Activated CD8-positive, alpha-beta T cell treated with anti-CD3 and anti-CD28 coated beads, Interleukin-2, amount 10 ng/mL, durations not matched to agents 7 days and 5 days (primary cell): ENCODE measurements at regions not wholly inside any gene's neighbourhood (a gene's known extent, or its start where the extent isn't known, plus 50 kb on each side); places are given as distances from the start of the nearest gene placed in this dataset.

Experiments
- ATAC-seq: fragments of 150-1000 bp; cut with Tn5 transposase; one replicate; pipeline ENCODE4 v1.10.0; 2021; ENCODE audit warnings: moderate library complexity
- CTCF ChIA-PET: fragments of 350-600 bp; sonication (Branson Sonifier 250); formaldehyde crosslinking; loops from one replicate; lab custom pipeline; 2021; ENCODE audit warnings: antibody characterized with exemption; lab: Charles Lee
- POLR2A ChIA-PET: fragments of 350-600 bp; sonication (Branson Sonifier 250); formaldehyde crosslinking; loops from one replicate; lab custom pipeline; 2021; ENCODE audit warnings: antibody characterized with exemption; lab: Charles Lee
- DNase-seq: peaks from one replicate; pipeline ENCODE4 v3.0.0-alpha.2; 2020
- H3K27ac Mint-ChIP-seq: one replicate; pipeline ENCODE4 v1.8.0; 2021; ENCODE audit warnings: mild to moderate bottlenecking, mixed read lengths
- H3K27me3 Mint-ChIP-seq: one replicate; pipeline ENCODE4 v1.8.0; 2021; ENCODE audit warnings: low read depth, mixed read lengths
- H3K36me3 Mint-ChIP-seq: one replicate; pipeline ENCODE4 v1.8.0; 2021; ENCODE audit warnings: low read depth, mixed read lengths
- H3K4me1 Mint-ChIP-seq: one replicate; pipeline ENCODE4 v1.8.0; 2021; ENCODE audit warnings: low read depth, mixed read lengths
- H3K4me3 Mint-ChIP-seq: one replicate; pipeline ENCODE4 v1.8.0; 2021; ENCODE audit warnings: mild to moderate bottlenecking, mixed read lengths
- H3K9me3 Mint-ChIP-seq: one replicate; pipeline ENCODE4 v1.8.0; 2022; ENCODE audit warnings: mixed read lengths; ENCODE audit not compliant: insufficient read depth

- H3K27ac Mint-ChIP-seq: no peak overlapping the region
- no peaks in the 10 kb centered on the region for H3K36me3 Mint-ChIP-seq
- CTCF ChIA-PET: no interaction called here
- H3K4me1 Mint-ChIP-seq: no peaks in the 10 kb centered on the region
- POLR2A ChIA-PET: no interaction called here
- H3K27me3 Mint-ChIP-seq: no peaks in the 10 kb centered on the region
- DNase-seq (no peak), ATAC-seq (no peak)
- peaks cover 6% of the 10 kb centered on the region for H3K9me3 Mint-ChIP-seq
- H3K4me3 Mint-ChIP-seq: no peak overlapping the region
These were observed 260.5 kb downstream of the CCDC85A start for GRCh38 chr2:56444339-56444738.

GRCh38 chr2:56448403-56449001, 264.7 kb downstream of the CCDC85A start:
- ChIA-PET CTCF (no interaction called here), POLR2A (no interaction called here)
- Mint-ChIP-seq H3K4me3 (no peak overlapping the region), H3K36me3 (no peaks in the 10 kb centered on the region), H3K27ac (no peak overlapping the region), H3K27me3 (no peaks in the 10 kb centered on the region), H3K9me3 (peaks cover 6% of the 10 kb centered on the region), H3K4me1 (no peaks in the 10 kb centered on the region)
- ATAC-seq (no peak), DNase-seq (no peak)

GRCh38 chr2:56449002-56449431, 265.2 kb downstream of the CCDC85A start:
- no peaks in the 10 kb centered on the region for H3K36me3 Mint-ChIP-seq
- ATAC-seq (no peak), DNase-seq (no peak)
- H3K9me3 Mint-ChIP-seq: peaks cover 6% of the 10 kb centered on the region
- H3K27ac Mint-ChIP-seq: no peak overlapping the region
- no peaks in the 10 kb centered on the region for H3K27me3 Mint-ChIP-seq
- POLR2A ChIA-PET: no interaction called here
- H3K4me3 Mint-ChIP-seq: no peak overlapping the region
- CTCF ChIA-PET: no interaction called here
- no peaks in the 10 kb centered on the region for H3K4me1 Mint-ChIP-seq

- CTCF ChIA-PET: no interaction called here
- ATAC-seq: no peak
- no peaks in the 10 kb centered on the region for H3K27me3 Mint-ChIP-seq
- H3K36me3 Mint-ChIP-seq: no peaks in the 10 kb centered on the region
- no peaks in the 10 kb centered on the region for H3K4me1 Mint-ChIP-seq
- POLR2A ChIA-PET: no interaction called here
- H3K9me3 Mint-ChIP-seq: peaks cover 6% of the 10 kb centered on the region
- H3K4me3 Mint-ChIP-seq: no peak overlapping the region
- no peak for DNase-seq
- H3K27ac Mint-ChIP-seq: no peak overlapping the region
These were observed 265.7 kb downstream of the CCDC85A start for GRCh38 chr2:56449449-56449860.

- Mint-ChIP-seq H3K4me3 (no peak overlapping the region), H3K27me3 (no peaks in the 10 kb centered on the region), H3K27ac (no peak overlapping the region), H3K36me3 (no peaks in the 10 kb centered on the region), H3K9me3 (peaks cover 6% of the 10 kb centered on the region), H3K4me1 (no peaks in the 10 kb centered on the region)
- ATAC-seq (no peak), DNase-seq (no peak)
- ChIA-PET POLR2A (no interaction called here), CTCF (no interaction called here)
These were observed 266.3 kb downstream of the CCDC85A start for GRCh38 chr2:56450047-56450446.

- no peaks in the 10 kb centered on the region for H3K36me3 Mint-ChIP-seq
- no peaks in the 10 kb centered on the region for H3K4me1 Mint-ChIP-seq
- DNase-seq (no peak), ATAC-seq (no peak)
- no peak overlapping the region for H3K4me3 Mint-ChIP-seq
- H3K27ac Mint-ChIP-seq: no peak overlapping the region
- H3K27me3 Mint-ChIP-seq: no peaks in the 10 kb centered on the region
- H3K9me3 Mint-ChIP-seq: peaks cover 6% of the 10 kb centered on the region
- CTCF ChIA-PET: no interaction called here
- POLR2A ChIA-PET: no interaction called here
These were observed 267.0 kb downstream of the CCDC85A start for GRCh38 chr2:56450772-56451171.

GRCh38 chr2:56455642-56456041, 271.9 kb downstream of the CCDC85A start:
- no peak overlapping the region for H3K27ac Mint-ChIP-seq
- DNase-seq (no peak), ATAC-seq (no peak)
- H3K4me1 Mint-ChIP-seq: no peaks in the 10 kb centered on the region
- ChIA-PET CTCF (no interaction called here), POLR2A (no interaction called here)
- H3K36me3 Mint-ChIP-seq: no peaks in the 10 kb centered on the region
- H3K9me3 Mint-ChIP-seq: no peaks in the 10 kb centered on the region
- no peak overlapping the region for H3K4me3 Mint-ChIP-seq
- no peaks in the 10 kb centered on the region for H3K27me3 Mint-ChIP-seq

- POLR2A ChIA-PET: interaction anchor here (0.6 kb wide), 1 partner anchor 179 kb away, joined by 3 read pairs; no protein-coding TSS in a partner anchor
- Mint-ChIP-seq H3K4me3 (no peak overlapping the region), H3K9me3 (no peaks in the 10 kb centered on the region), H3K27ac (no peak overlapping the region), H3K27me3 (no peaks in the 10 kb centered on the region), H3K4me1 (no peaks in the 10 kb centered on the region), H3K36me3 (no peaks in the 10 kb centered on the region)
- ATAC-seq: no peak
- CTCF ChIA-PET: no interaction called here
- no peak for DNase-seq
These were observed 273.0 kb downstream of the CCDC85A start for GRCh38 chr2:56456791-56457190.

- POLR2A ChIA-PET: no interaction called here
- ATAC-seq: no peak
- no peaks in the 10 kb centered on the region for H3K4me1 Mint-ChIP-seq
- no peak overlapping the region for H3K4me3 Mint-ChIP-seq
- no peak overlapping the region for H3K27ac Mint-ChIP-seq
- no peaks in the 10 kb centered on the region for H3K36me3 Mint-ChIP-seq
- no peaks in the 10 kb centered on the region for H3K27me3 Mint-ChIP-seq
- CTCF ChIA-PET: no interaction called here
- no peak for DNase-seq
- H3K9me3 Mint-ChIP-seq: peaks cover 9% of the 10 kb centered on the region
These were observed 276.7 kb downstream of the CCDC85A start for GRCh38 chr2:56460508-56460907.

GRCh38 chr2:56464066-56464465, 280.3 kb downstream of the CCDC85A start:
- DNase-seq (no peak), ATAC-seq (no peak)
- H3K9me3 Mint-ChIP-seq: peaks cover 9% of the 10 kb centered on the region
- no peaks in the 10 kb centered on the region for H3K27me3 Mint-ChIP-seq
- H3K4me1 Mint-ChIP-seq: no peaks in the 10 kb centered on the region
- H3K4me3 Mint-ChIP-seq: no peak overlapping the region
- ChIA-PET CTCF (no interaction called here), POLR2A (no interaction called here)
- no peak overlapping the region for H3K27ac Mint-ChIP-seq
- H3K36me3 Mint-ChIP-seq: no peaks in the 10 kb centered on the region

- H3K27ac Mint-ChIP-seq: no peak overlapping the region
- CTCF ChIA-PET: no interaction called here
These were observed 280.8 kb downstream of the CCDC85A start for GRCh38 chr2:56464613-56465012.

GRCh38 chr2:56465491-56465890, 281.7 kb downstream of the CCDC85A start:
- H3K4me3 Mint-ChIP-seq: no peak overlapping the region
- DNase-seq (no peak), ATAC-seq (no peak)
- no peak overlapping the region for H3K27ac Mint-ChIP-seq
- H3K9me3 Mint-ChIP-seq: peaks cover 9% of the 10 kb centered on the region
- no peaks in the 10 kb centered on the region for H3K36me3 Mint-ChIP-seq
- no peaks in the 10 kb centered on the region for H3K4me1 Mint-ChIP-seq
- CTCF ChIA-PET: no interaction called here
- H3K27me3 Mint-ChIP-seq: no peaks in the 10 kb centered on the region
- POLR2A ChIA-PET: no interaction called here

More at GRCh38 chr2:56464613-56465012, 280.8 kb downstream of the CCDC85A start:
- POLR2A ChIA-PET: no interaction called here
- Mint-ChIP-seq H3K4me1 (no peaks in the 10 kb centered on the region), H3K4me3 (no peak overlapping the region), H3K36me3 (no peaks in the 10 kb centered on the region), H3K9me3 (peaks cover 9% of the 10 kb centered on the region), H3K27me3 (no peaks in the 10 kb centered on the region)
- ATAC-seq (no peak), DNase-seq (no peak)

- DNase-seq: no peak
- Mint-ChIP-seq H3K4me3 (no peak overlapping the region), H3K27ac (no peak overlapping the region), H3K27me3 (no peaks in the 10 kb centered on the region), H3K36me3 (no peaks in the 10 kb centered on the region), H3K4me1 (no peaks in the 10 kb centered on the region), H3K9me3 (peaks cover 8% of the 10 kb centered on the region)
- ChIA-PET POLR2A (no interaction called here), CTCF (no interaction called here)
- ATAC-seq: no peak
These were observed 289.7 kb downstream of the CCDC85A start for GRCh38 chr2:56473524-56473923.
